Lung microvascular endothelial cell (primary cell): ENCODE measurements at regions not wholly inside any gene's neighbourhood (a gene's known extent, or its start where the extent isn't known, plus 50 kb on each side); places are given as distances from the start of the nearest gene placed in this dataset.
"Not testable (repeated sequence)": the region's sequence is repeated elsewhere in the genome, so short reads cannot be mapped to it uniquely, and the experiment has no call there.

Source experiments
- DNase-seq, 2 donors: peaks; one replicate each; pipeline versions ENCODE4 v3.0.0 to v3.0.0-alpha.2; 2010; ENCODE audit warnings: low read depth in 2 of 2

DNA sequence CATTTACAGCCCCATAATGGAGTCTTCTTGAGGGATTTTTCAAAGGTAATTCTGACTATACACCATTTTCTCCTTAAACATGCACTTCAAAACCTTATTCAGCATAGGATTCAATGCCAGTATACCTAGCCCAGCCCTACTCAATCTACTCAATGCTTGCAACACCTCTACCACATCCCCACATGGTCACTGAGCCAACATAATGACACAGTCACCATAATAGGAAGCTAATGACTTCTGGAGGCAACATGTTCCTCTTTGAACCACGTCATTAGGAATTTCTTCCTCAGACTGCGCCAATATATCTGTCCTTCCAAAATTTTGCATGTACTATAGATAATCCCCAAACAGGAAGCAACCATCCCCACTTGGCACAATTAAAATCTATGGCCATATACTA is 153.9 kb upstream of the SETMAR start:
- no peak for DNase-seq

DNA sequence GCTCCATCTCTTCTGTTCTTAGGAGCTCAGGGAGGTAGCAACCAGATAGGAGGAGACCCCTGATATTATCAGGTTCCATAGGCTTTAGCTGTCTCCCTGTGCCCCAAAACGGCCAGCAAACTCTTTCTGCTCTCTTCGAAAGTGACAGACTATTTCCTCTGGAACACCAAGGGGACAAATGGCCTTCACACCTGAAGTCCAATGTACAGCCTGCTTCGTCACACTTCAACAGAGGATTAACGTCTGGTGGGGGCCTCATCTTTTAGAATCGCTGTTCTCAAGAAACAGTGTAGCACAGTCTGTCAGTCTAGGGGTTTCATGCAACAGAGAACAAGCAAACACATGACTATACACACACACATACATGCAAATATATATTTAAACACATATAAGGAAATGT is 152.4 kb upstream of the SETMAR start:
- no peak for DNase-seq

DNA sequence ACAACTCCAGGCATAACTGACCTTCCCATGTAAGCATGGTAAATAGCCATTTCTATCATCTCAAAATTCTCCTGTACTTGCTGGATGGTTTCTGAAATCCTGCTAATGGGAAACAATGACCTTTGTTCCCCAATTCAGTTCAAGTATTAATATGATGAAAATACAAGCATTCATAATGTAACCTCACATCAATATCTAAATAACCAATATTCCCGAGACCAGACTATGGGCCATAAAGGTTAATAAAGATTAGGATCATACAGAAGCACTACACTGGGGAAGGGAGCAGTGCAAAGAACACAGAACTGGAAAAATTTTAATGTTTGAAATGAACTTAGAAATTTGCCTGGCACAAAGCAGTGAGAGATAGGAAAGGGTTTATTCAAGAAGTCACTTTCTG is 151.3 kb upstream of the SETMAR start:
- no peak for DNase-seq

DNA sequence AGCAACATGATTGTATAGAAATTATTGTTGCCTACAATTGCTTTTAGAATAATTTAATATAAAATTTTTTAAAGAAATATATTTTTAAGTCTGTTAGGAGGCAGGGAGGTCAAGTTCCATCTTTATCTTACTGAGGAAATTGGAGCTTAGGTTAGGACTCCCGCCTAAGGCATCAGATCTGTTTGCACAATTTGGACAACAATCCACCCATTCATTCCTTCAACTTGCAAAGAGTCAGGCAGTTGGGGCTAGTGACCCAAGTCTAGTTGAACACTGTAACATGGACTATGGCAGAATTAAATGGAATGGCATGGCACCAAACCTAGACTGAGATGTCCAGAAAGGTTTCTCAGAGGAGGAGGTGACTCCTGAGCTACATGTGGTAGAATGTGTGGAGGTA is 149.4 kb upstream of the SETMAR start:
- no peak for DNase-seq

DNA sequence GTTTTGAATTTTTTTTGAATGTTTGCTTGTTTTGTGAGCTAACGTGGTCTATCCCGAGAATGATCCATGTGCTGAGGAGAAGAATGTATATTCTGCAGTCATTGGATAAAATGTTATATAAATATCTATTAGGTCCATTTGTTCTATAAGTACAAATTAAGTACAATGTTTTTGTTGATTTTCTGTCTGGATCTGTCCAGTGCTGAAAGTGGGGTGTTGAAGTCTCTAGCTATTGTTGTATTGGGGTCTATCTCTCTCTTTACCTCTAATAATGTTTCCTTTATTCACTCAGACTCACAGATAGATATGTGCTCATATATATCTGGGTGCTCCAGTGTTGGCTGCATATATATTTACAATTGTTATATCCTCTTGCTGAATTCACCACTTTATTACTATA is 144.8 kb upstream of the SETMAR start:
- no peak for DNase-seq

DNA sequence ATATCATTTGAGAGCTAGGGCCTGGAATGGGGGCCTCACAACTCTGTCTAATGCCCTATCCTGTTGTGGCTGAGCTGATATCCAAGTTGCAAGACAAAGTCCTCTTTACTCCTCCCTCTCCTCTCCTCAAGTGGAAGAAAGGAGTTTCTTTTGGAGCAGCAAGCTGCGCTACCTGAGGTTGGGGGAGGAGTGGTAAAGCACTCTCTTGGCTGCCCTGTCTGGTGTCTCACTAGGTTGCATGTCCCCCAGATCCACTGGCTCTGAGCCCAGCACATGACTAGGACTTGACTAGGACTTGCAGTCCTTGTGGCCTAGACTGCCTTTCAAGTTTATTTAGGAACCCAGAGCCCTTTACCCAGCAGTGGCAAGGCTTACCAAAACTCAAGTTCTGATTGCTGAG is 141.1 kb upstream of the SETMAR start:
- DNase-seq: no peak

DNA sequence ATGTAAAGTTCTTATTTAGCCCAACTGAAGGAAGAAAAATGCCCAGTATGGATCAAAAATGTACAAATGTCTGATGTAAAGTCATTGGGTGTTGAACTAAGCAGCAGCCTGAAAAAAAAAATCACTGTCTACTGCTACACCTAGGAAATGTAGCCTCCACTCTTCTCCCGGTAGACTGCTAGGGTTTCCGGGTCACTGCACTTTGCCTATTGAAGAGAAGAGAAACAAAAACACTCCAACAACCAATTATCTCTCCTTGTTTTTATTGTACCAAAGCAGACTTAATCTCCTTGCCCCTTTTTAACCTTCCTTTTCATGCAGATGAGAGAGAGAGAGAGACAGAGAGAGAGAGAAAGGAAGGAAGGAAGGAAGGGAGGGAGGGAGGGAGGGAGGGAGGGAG is 140.2 kb upstream of the SETMAR start:
- no peak for DNase-seq

DNA sequence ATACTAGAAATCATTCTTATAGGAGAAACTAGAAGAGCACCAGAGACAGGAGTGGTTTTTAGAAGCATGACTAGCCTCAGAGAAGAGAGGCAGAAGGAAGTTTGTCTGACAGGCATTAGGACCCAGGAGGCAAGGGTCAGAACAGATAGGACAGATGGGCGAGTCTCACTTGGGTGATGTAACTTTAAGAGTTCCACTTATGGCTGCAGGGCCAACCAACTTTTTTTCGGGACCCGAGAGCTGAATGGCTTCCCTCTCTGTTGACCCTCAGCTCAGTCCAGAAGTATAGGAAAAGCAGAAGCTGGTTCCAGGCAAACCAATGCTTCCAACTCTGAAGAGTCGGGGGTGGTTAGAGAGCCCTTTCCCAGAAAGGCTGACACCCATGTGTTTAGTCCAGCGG is 136.6 kb upstream of the SETMAR start:
- no peak for DNase-seq

DNA sequence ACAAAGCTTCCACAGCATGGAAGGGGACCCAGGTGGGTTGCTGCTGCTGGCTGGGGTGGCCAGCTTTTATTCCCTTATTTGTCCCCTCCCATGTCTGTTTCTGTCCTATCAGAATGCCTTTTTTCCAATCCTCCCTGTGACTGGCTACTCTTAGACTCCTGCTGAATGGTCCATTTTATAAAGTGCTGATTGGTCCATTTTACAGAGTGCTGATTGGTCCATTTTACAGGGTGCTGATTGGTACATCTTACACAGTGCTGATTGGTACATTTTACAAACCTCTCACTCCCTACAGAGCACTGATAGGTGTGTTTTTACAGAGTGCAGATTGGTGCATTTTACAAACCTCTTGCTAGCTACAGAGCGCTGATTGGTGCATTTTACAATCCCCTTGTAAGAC is 135.9 kb upstream of the SETMAR start:
- not testable (repeated sequence) for DNase-seq

DNA sequence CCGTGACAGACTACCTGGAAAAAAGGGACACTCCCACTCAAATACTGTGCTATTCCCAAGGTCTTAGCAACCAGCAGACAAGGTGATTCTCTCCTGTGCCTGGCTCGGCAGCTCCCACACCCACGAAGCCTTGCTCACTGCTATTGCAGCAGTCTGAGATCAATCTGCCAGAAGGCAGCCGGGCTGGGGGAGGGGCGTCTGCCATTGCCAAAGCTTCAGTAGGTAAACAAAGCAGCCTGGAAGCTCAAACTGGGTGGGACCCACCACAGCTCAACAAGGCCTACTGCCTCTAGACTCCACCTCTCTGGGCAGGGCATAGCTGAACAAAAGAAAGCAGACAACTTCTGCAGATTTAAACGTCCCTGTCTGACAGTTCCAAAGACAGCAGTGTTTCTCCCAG is 128.4 kb upstream of the SETMAR start:
- no peak for DNase-seq

DNA sequence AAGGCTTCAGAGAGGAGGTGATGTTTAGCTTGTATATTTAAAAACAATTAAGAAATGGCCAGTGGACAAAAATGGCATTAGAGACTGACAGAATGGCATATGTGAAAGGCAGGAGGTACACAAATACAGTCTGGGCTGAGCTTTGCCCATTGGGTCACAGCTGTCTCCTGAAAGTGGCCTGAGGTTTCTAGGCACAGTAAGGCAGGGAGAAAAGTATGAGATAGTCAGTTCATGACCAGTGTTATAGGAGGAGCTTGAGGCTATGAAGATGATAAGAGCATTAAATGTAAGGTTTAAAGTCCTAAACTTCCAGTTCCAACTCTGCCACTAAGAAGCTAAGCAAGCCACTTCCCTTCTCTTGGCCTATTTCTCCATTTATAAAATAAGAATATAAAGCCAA is 111.2 kb upstream of the SETMAR start:
- DNase-seq: no peak

DNA sequence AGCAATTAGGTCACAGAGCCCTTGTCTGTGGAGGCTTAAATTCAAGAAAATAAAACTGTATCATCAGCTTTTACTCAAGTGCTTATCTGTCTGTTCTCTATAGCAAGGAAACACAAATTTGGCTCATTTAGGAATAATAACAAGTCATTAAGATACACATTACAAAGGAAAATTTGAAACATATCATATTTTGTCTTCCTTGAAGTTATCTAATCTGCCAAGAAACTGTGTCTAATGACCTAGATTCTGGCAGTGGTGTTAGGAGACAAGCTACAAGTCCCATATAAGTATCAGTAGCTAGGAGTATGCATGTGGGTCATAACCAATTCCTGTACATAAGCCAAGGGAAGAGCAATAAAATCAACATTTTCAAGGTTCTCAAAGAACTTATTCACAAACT is 108.2 kb upstream of the SETMAR start:
- no peak for DNase-seq

DNA sequence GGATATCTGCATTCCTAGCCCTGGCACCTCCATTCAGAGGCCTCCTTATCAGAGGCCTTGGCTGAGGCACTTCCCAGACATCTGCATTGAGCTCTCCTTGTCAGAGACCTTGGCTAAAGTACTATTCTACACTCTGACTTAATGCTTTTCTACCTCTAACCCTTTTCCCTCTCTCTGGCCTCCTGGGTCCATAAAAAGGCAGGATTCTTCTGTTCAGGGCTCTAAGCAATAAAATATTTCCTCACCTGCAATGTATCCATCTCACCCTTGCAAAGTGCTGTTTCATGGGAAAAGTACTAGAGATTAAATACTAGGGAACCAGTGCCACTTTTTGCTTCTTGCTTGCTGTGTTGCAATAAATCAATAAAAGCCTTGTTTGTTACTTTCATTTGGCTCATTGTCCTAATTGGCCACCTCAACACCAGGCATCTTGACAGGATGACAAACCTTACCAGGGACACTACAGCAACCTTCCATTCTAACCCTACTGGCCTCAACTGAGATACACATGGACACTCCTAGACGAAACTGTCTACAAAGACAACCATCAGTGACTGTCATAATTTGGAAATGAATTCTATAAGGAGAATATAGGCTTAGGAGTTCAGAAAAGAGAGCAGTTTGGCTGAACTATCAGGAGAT is 106.5 kb upstream of the SETMAR start:
- DNase-seq: no peak

DNA sequence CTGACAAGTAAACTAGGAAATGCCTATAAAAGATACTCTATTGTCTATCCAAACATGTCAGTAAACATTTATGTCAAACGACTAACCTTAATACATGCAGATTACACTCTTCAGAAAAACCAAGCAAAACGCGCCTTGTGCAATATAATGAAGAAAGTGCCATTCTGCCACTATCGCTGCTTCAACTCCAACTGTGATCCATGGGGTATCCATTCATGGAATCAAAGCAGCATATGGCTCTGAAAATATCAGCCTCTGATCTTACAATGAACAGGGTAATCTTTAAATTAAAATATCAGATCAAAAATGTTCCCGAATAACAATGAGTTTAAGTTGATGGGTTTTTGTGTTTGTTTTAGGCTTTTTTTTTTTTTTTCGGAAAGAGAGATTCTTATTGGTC is 105.5 kb upstream of the SETMAR start:
- DNase-seq: no peak

DNA sequence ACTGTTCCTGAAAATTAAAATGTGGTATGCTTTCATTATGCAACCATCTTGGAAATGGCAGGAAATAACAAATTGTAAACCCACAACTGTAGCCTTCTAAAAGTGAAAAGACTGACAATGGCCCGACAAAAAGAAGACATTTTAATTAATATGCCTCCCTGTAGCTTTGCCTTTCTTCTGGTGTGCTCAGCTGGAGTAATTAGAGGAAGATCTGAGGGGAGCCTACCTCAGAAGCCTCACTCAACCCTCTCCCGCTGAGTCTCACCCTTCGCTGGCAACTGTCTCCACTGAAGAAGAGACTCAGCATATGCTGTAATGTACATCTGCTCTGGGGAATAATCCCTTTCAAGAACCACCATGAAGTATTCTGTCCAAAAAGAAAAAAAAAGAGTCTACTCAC is 104.7 kb upstream of the SETMAR start:
- no peak for DNase-seq

DNA sequence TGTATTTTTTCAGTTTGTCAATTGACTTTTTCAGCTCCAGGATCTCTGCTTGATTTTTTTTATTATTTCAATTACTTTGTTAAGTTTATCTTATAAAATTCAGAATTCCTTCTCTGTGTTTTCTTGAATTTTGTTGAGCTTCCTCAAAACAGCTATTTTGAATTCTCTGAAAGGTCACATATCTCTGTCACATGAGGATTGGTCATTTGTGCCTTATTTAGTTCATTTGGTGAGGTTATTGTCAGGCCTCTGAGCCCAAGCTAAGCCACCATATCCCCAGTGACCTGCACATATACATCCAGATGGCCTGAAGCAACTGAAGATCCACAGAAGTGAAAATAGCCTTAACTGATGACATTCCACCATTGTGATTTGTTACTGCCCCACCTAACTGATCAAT is 98.4 kb upstream of the SETMAR start:
- not testable (repeated sequence) for DNase-seq

DNA sequence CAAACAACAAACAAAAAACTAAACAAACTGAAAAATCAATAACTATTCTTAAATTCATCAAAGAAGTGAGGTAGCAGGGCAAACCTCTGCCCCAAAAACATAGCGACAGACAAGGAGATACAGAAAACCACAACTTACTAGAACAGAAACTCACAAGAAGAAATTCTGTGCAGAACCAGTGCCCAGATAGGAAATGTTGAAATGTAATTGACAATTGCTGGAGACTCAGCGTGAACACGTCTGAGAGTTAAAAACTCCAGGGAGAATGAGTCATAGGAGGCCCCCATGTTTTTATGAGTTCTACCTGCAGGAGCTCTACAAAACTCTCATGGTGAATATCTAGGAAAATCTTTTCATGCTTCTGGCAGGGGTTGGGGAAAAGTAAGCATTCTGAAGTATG is 95.5 kb upstream of the SETMAR start:
- no peak for DNase-seq

DNA sequence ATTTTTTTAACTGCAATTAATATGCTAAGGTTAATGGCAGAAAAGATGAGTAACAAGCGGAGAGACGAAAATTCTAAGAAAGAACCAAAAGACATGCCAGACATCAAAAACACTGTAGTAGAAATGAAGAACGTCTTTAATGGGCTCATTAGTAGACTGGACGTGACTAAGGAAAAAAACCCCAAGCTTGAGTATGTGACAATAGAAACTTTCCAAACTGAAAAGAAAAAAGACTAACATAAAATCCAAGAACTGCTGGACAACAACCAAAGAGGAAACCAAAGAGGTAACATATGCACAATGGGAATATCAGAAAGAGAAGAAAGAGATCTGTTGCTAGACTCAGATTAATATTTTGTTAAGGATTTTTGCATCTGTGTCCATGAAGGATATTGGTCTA is 94.6 kb upstream of the SETMAR start:
- no peak for DNase-seq

DNA sequence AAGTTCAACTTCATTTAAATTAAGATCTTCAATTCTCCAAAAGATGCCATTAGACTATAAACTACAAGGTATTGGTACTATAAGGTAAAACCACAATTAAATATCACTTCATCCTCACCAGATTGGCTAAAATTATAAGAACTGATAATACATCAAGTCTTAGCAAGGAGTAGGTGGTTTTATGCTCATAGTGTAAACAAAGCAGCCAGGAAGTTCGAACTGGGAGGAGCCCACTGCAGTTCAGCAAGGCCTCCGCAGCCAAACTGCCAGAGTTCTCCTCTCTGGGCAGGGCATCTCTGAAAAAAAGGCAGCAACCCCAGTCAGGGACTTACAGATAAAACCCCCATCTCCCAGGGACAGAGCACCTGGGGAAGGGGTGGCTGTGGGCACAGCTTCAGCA is 91.6 kb upstream of the SETMAR start:
- DNase-seq: no peak

DNA sequence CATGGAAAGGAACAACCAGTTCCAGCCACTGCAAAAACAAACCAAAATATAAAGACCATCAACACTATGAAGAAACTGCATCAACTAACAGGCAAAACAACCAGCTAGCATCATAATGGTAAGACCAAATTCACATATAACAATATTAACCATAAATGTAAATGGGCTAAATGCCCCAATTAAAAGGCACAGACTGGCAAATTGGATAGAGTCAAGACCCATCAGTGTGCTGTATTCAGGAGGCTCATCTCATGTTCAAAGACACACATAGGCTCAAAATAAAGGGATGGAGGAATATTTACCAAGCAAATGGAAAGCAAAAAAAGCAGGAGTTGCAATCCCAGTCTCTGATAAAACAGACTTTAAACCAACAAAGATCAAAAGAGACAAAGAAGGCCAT is 89.7 kb upstream of the SETMAR start:
- not testable (repeated sequence) for DNase-seq

DNA sequence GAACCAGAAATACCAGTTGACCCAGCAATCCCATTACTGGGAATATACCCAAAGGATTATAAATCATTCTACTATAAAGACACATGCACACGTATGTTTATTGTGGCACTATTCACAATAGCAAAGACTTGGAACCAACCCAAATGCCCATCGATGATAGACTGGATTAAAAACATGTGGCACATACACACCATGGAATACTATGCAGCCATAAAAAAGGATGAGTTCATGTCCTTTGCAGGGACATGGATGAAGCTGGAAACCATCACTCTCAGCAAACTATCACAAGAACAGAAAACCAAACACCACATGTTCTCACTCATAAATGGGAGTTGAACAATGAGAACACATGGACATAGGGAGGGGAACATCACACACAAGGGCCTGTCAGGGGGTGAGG is 86.2 kb upstream of the SETMAR start:
- DNase-seq: not testable (repeated sequence)

DNA sequence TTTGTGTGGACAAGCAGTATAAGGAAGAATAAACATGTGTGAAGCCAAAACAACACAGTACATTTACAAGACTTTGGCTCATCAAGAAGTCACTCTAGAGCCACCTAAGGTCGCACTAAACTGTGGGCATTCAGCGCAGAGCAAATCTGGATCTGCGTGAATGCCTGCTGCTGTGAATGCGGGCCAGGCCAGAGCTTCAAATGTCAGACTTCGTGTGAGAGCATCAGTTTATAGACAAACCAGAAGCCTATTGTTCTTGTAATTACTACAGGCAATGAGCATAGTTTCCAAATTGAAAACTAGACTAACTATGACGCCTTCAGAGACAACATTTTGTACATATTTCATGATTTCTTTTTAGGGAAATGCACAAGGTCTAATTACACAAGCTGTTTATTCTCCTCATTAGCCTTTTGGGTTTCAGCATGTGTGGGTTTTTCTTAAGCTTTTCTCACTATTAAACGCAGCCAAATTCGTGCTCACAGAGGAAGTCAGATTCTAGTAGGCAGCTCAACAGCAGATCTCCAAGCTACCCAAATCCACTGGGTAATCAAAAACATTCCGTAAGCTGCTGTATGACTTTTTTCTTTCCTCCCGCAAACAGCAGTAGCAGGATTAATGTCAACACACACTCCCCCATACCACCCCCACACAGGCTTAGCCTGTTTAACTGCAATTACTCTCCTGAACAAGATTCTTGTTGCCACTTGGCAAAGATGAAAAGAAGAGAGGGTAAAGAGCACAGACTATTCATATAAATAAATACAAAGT is 84.5 kb upstream of the SETMAR start:
- DNase-seq: no peak

DNA sequence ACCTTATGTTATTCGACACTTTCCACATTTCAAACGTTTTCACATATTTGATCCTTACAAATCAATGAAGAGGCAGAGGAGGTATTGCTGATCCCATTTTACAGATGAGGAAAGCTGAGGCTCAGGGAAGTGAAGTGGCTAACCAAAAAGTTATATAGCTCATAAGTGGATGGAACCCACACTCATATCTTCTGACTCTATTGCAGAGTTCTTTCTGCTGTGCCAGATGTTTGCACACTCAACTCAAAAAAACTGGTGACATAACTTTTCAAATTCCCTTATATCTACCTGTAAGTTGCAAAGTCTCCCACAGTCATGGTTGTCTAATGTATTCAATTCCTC is 84.0 kb upstream of the SETMAR start:
- no peak for DNase-seq

DNA sequence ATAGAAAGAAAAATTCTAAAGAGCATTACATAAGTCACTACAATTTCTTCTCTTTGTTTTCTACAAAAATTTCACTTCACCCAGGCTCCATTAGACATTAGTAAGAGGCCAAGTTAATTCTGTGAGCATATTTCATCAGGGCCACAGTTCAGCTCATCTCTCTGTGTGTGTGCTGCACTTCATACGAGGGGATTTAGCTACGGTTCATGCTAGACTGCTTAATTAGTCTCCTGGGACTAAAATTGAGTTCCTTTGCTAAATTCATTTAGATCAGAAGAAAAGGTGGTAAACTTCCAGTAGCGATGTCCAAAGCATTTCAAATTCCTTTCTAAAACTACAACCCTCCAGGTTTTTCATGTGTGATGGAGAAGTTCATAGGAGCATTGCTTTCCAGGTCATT is 83.1 kb upstream of the SETMAR start:
- no peak for DNase-seq
